Endothelial cell of umbilical vein (primary cell): ENCODE measurements at regions not wholly inside any gene's neighbourhood (a gene's known extent, or its start where the extent isn't known, plus 50 kb on each side); places are given as distances from the start of the nearest gene placed in this dataset.

ENCODE experiments used
- BruUV-seq: library from RNA; stranded (reverse); fragments of 400-500 nt; replicated peaks from 2 replicates; lab custom pipeline; 2021; lab: Mats Ljungman, UMichigan
- CTCF ChIA-PET: fragments of 300-600, 350-600 bp; sonication (Branson Sonifier 250); formaldehyde crosslinking; loops from one replicate; lab custom pipeline; 2021; ENCODE audit warnings: antibody characterized with exemption, inconsistent platforms; lab: Charles Lee
- POLR2A ChIA-PET: fragments of 300-600, 350-600 bp; sonication (Branson Sonifier 250); formaldehyde crosslinking; loops from one replicate; lab custom pipeline; 2021; ENCODE audit warnings: antibody characterized with exemption, inconsistent platforms; lab: Charles Lee
- DNase-seq: peaks from one replicate; pipeline ENCODE4 v3.0.0-alpha.2; 2011; ENCODE audit warnings: low read depth, low spot score
- FAIRE-seq: peaks from 2 replicates; lab custom pipeline; 2011; peaks lifted over from hg19 to GRCh38; lab: Jason Lieb, UNC
- H2AFZ ChIP-seq: 2 replicates; pipeline ENCODE4 v1.6.0; 2012; ENCODE audit warnings: low read depth, low read length, control low read depth, inconsistent platforms
- H3K27ac ChIP-seq: 2 replicates; pipeline ENCODE4 v1.5.1; 2011; ENCODE audit warnings: low read depth, mild to moderate bottlenecking, control low read depth, low read length, moderate library complexity; ENCODE audit not compliant: insufficient read depth
- H3K27me3 ChIP-seq, 2 experiments: 2 replicates each; pipeline versions ENCODE4 v1.6.0 to v1.6.1; 2011; ENCODE audit warnings: low read length in 2 of 2, mixed read lengths in 1 of 2; ENCODE audit not compliant: control insufficient read depth in 2 of 2, insufficient read depth in 2 of 2
- H3K36me3 ChIP-seq, 2 experiments: 2 replicates in 1 of 2; 3 replicates in 1 of 2; pipeline ENCODE4 v1.5.1; 2011; ENCODE audit warnings: low read length in 2 of 2, mild to moderate bottlenecking in 1 of 2, moderate library complexity in 1 of 2; ENCODE audit not compliant: control insufficient read depth in 2 of 2, insufficient read depth in 2 of 2; ENCODE audit errors: extremely low read depth in 1 of 2
- H3K4me1 ChIP-seq: 3 replicates; pipeline ENCODE4 v1.5.1; 2011; ENCODE audit warnings: mild to moderate bottlenecking, low read length; ENCODE audit not compliant: control insufficient read depth, insufficient read depth; ENCODE audit errors: extremely low read depth
- H3K4me2 ChIP-seq: 2 replicates; pipeline ENCODE4 v1.6.1; 2011; ENCODE audit warnings: low read length, control low read depth, mixed read lengths; ENCODE audit not compliant: insufficient read depth
- H3K4me3 ChIP-seq, 3 experiments: fragments of 200-600 bp in 1 of 3; sonication (generic), shearing (Covaris generic) in 1 of 3; replicated peaks in 1 of 3; 2 replicates each; pipeline ENCODE4 v1.5.1; 2011 to 2016; ENCODE audit warnings: control low read depth in 3 of 3, low read length in 3 of 3, mild to moderate bottlenecking in 2 of 3, inconsistent platforms in 1 of 3, low read depth in 1 of 3, moderate library complexity in 1 of 3; ENCODE audit not compliant: insufficient read depth in 1 of 3
- H3K79me2 ChIP-seq: 2 replicates; pipeline ENCODE4 v1.6.0; 2012; ENCODE audit warnings: low read length, inconsistent platforms; ENCODE audit not compliant: control insufficient read depth, insufficient read depth
- H3K9ac ChIP-seq: replicated peaks from 2 replicates; pipeline ENCODE3; 2011; ENCODE audit warnings: low read length, control low read depth; ENCODE audit not compliant: insufficient read depth; ENCODE audit errors: extremely low read depth
- H3K9me1 ChIP-seq: replicated peaks from 3 replicates; pipeline ENCODE4 v1.6.0; 2011; ENCODE audit warnings: mild to moderate bottlenecking, low read length; ENCODE audit not compliant: control insufficient read depth, insufficient read depth; ENCODE audit errors: extremely low read depth
- H3K9me3 ChIP-seq: replicated peaks from 2 replicates; pipeline ENCODE4 v1.5.1; 2012; ENCODE audit warnings: low read length, inconsistent platforms; ENCODE audit not compliant: control insufficient read depth, insufficient read depth
- H4K20me1 ChIP-seq: replicated peaks from 2 replicates; pipeline ENCODE3; 2011; ENCODE audit warnings: mild to moderate bottlenecking, low read length; ENCODE audit not compliant: control insufficient read depth, insufficient read depth; ENCODE audit errors: extremely low read depth
- CTCF ChIP-seq, 2 donors: IDR thresholded peaks; 1 replicate in 1 of 2; 2 replicates in 1 of 2; pipeline ENCODE4 v1.5.1; 2011; ENCODE audit warnings: low read length in 2 of 2, mild to moderate bottlenecking in 2 of 2, moderate library complexity in 2 of 2, control low read depth in 1 of 2, inconsistent platforms in 1 of 2, low read depth in 1 of 2; ENCODE audit not compliant: insufficient read depth in 1 of 2; ENCODE audit errors: extremely low read depth in 1 of 2
- EZH2 ChIP-seq: IDR thresholded peaks from 2 replicates; pipeline ENCODE4 v1.6.1; 2012; ENCODE audit warnings: borderline replicate concordance, low read depth, mild to moderate bottlenecking, moderate library complexity, low read length, inconsistent platforms; ENCODE audit not compliant: severe bottlenecking
- FOS ChIP-seq: IDR thresholded peaks from 2 replicates; pipeline ENCODE4 v1.6.1; 2011; ENCODE audit warnings: mild to moderate bottlenecking, low read length, moderate library complexity, borderline replicate concordance; ENCODE audit not compliant: insufficient read depth
- GATA2 ChIP-seq: IDR thresholded peaks from 2 replicates; pipeline ENCODE4 v1.7.0; 2011; ENCODE audit warnings: low read depth, mild to moderate bottlenecking, moderate library complexity, mixed read lengths, low read length; ENCODE audit not compliant: insufficient read length, insufficient read depth
- JUN ChIP-seq: IDR thresholded peaks from 2 replicates; pipeline ENCODE4 v1.6.1; 2011; ENCODE audit warnings: borderline replicate concordance, low read depth; ENCODE audit not compliant: insufficient read length, insufficient read depth
- MAX ChIP-seq: IDR thresholded peaks from 2 replicates; pipeline ENCODE4 v1.6.1; 2011; ENCODE audit not compliant: insufficient read depth, insufficient read length
- MYC ChIP-seq: IDR thresholded peaks from one replicate; pipeline ENCODE4 v1.6.1; 2011; ENCODE audit warnings: mild to moderate bottlenecking, low read depth, low read length
- POLR2A ChIP-seq: IDR thresholded peaks from 2 replicates; pipeline ENCODE4 v1.6.1; 2012; ENCODE audit warnings: low read depth, mild to moderate bottlenecking, control low read depth, low read length
- POLR2AphosphoS5 ChIP-seq: IDR thresholded peaks from 2 replicates; pipeline ENCODE4 v1.6.1; 2012; ENCODE audit warnings: low read depth, mild to moderate bottlenecking, control low read depth, low read length, moderate library complexity; ENCODE audit not compliant: insufficient read depth
- dilution Hi-C: fragments of 300-500 bp; cut with MboI; formaldehyde crosslinking; loops from one replicate; pipeline ENCODE4 v1.15.0; 2019; ENCODE audit warnings: low sequenced_read_pairs; ENCODE audit not compliant: extremely low pct_ligation_motif_present
- intact Hi-C: fragments of 100-400 bp; cut with micrococcal nuclease; formaldehyde crosslinking; loops from one replicate; pipeline ENCODE4 v1.10.0; 2022

- no peaks in the 10 kb centered on the region for H3K9me1 ChIP-seq
- POLR2A ChIA-PET: no interaction called here
- CTCF ChIA-PET: interaction anchor here (1.4 kb wide), 1 partner anchor 10 kb away, joined by 3 read pairs; no protein-coding TSS in a partner anchor
- no peaks in the 10 kb centered on the region for H4K20me1 ChIP-seq
- no peak overlapping the region for H2AFZ ChIP-seq
- no TSS peak for BruUV-seq
- no peaks in the 10 kb centered on the region for H3K9me3 ChIP-seq
- H3K4me2 ChIP-seq: no peak overlapping the region
- dilution Hi-C loops: no loop called here
- no peak for DNase-seq
- no peak overlapping the region for H3K9ac ChIP-seq
- FAIRE-seq: no peak
- no peaks in the 10 kb centered on the region for H3K4me1 ChIP-seq
- intact Hi-C loops: no loop called here
- no peak for TF ChIP-seq FOS
- TF ChIP-seq MAX: no peak
- TF ChIP-seq JUN: no peak
- TF ChIP-seq MYC: no peak
- no peak for TF ChIP-seq POLR2AphosphoS5
- TF ChIP-seq EZH2: no peak
- TF ChIP-seq POLR2A: no peak
- TF ChIP-seq CTCF (IDR thresholded peaks at IDR 0.05; ENCODE audit: extremely low read depth in 1 of 2, insufficient read depth in 1 of 2, low read depth in 1 of 2, low read length in 2 of 2): no peak
- TF ChIP-seq GATA2: no peak
- no peak overlapping the region for H3K27ac ChIP-seq
- no peaks in the 10 kb centered on the region for H3K79me2 ChIP-seq
- H3K36me3 ChIP-seq: no peaks in the 10 kb centered on the region
- H3K27me3 ChIP-seq: no peaks in the 10 kb centered on the region
- H3K4me3 ChIP-seq: no peak overlapping the region
These were observed 98.0 kb upstream of the NR3C1 start for GRCh38 chr5:143501310-143502044.
